22Rv1 (cell line): ENCODE measurements at regions not wholly inside any gene's neighbourhood (a gene's known extent, or its start where the extent isn't known, plus 50 kb on each side); places are given as distances from the start of the nearest gene placed in this dataset.

Experiments used
- ZFX ChIP-seq: fragments of 450-650 bp; IDR thresholded peaks from 2 replicates; pipeline ENCODE4 v1.6.1; 2017; ENCODE audit warnings: antibody characterized with exemption, borderline replicate concordance
- TF ChIP-seq, protein P1 (sequence below): fragments of 450-650 bp; IDR thresholded peaks from 2 replicates; pipeline ENCODE4 v1.5.1; 2017; ENCODE audit warnings: mild to moderate bottlenecking

GRCh38 chr11:107276077-107276476, 181.5 kb downstream of the CWF19L2 start:
- TF ChIP-seq, protein P1, sequence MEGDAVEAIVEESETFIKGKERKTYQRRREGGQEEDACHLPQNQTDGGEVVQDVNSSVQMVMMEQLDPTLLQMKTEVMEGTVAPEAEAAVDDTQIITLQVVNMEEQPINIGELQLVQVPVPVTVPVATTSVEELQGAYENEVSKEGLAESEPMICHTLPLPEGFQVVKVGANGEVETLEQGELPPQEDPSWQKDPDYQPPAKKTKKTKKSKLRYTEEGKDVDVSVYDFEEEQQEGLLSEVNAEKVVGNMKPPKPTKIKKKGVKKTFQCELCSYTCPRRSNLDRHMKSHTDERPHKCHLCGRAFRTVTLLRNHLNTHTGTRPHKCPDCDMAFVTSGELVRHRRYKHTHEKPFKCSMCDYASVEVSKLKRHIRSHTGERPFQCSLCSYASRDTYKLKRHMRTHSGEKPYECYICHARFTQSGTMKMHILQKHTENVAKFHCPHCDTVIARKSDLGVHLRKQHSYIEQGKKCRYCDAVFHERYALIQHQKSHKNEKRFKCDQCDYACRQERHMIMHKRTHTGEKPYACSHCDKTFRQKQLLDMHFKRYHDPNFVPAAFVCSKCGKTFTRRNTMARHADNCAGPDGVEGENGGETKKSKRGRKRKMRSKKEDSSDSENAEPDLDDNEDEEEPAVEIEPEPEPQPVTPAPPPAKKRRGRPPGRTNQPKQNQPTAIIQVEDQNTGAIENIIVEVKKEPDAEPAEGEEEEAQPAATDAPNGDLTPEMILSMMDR, result no peak
- TF ChIP-seq ZFX, result no peak
